ENCODE measurements at regions not wholly inside any gene's neighbourhood (a gene's known extent, or its start where the extent isn't known, plus 50 kb on each side); places are given as distances from the start of the nearest gene placed in this dataset.

DNA sequence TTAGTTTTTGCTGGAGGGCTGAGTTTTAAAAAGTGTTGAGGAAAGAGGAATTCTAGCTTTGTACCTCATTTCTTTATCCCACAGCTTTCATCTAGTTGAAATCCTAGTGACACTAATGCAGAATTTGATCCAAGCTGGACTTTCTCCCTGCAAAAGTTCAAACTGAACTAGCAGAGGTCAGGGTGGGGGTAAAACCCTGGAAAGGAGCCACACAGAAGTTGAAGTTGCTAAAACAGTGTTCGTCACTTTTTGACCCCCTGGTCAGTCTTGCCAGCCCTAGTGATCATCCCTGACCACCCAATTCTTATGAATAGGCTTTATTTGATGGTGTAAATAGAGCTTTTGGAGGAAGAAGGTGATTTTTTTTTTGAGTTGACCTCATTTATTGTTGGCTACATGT, 390.4 kb downstream of the TMEM38B start:
- Histone ChIP-seq H3K36me3 (no peaks in the 10 kb centered on the region), H3K9me3 (no peaks in the 10 kb centered on the region), H3K27ac (no peak overlapping the region), H3K4me1 (no peaks in the 10 kb centered on the region), H3K27me3 (no peaks in the 10 kb centered on the region), H3K4me3 (no peak overlapping the region)
- no peak for DNase-seq (ENCODE audit: low spot score)
- TF ChIP-seq, protein P1, sequence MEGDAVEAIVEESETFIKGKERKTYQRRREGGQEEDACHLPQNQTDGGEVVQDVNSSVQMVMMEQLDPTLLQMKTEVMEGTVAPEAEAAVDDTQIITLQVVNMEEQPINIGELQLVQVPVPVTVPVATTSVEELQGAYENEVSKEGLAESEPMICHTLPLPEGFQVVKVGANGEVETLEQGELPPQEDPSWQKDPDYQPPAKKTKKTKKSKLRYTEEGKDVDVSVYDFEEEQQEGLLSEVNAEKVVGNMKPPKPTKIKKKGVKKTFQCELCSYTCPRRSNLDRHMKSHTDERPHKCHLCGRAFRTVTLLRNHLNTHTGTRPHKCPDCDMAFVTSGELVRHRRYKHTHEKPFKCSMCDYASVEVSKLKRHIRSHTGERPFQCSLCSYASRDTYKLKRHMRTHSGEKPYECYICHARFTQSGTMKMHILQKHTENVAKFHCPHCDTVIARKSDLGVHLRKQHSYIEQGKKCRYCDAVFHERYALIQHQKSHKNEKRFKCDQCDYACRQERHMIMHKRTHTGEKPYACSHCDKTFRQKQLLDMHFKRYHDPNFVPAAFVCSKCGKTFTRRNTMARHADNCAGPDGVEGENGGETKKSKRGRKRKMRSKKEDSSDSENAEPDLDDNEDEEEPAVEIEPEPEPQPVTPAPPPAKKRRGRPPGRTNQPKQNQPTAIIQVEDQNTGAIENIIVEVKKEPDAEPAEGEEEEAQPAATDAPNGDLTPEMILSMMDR (IDR thresholded peaks at IDR 0.05): no peak

DNA sequence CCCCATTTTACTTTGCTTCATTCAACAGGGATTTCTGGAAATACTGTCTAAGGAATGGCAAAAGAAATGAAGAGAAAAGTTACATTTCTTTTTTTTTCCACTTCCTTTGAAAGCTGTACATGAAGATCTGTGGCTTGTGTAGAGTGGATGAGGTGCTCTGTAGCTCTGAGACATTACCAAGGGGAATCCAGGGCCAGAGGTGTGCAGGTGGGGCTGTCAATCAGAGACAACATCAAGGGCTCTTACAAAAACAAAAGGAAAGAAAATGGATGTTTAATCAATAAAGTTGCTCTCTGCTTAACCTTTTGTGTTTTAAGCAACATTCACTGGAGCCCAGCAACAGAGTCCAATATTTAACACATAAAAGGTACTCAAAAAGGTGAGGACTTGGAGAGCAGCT, 391.1 kb downstream of the TMEM38B start:
- no peaks in the 10 kb centered on the region for H3K27me3 ChIP-seq
- no peak overlapping the region for H3K4me3 ChIP-seq
- TF ChIP-seq, protein P1 (IDR thresholded peaks at IDR 0.05): no peak
- H3K36me3 ChIP-seq: no peaks in the 10 kb centered on the region
- H3K9me3 ChIP-seq: no peaks in the 10 kb centered on the region
- H3K4me1 ChIP-seq: no peaks in the 10 kb centered on the region
- no peak overlapping the region for H3K27ac ChIP-seq
- DNase-seq (ENCODE audit: low spot score): no peak

DNA sequence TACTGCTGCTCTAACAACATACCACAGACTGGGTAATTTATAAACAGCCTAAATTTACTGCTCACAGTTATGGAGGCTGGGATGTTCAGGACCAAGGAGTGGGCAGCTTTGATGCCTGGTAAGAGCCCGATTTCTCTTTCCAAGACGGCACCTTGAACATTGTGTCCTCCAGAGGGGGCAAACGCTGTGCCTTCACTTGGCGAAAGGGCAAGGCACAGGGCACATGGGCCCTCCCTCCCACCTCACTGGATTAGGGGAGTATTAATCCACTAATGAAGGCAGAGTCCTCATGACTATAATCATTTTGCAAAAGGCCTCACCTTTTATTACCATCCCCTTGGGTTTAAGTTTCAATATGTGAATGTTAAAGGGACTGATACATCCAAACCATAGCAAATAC, 397.7 kb downstream of the TMEM38B start:
- peaks cover 0 to 17% of the 10 kb centered on the region in 2 donors for H3K9me3 ChIP-seq
- H3K27me3 ChIP-seq: no peaks in the 10 kb centered on the region
- DNase-seq (ENCODE audit: low spot score): no peak
- no peak overlapping the region for H3K27ac ChIP-seq
- H3K4me3 ChIP-seq: no peak overlapping the region
- no peaks in the 10 kb centered on the region for H3K36me3 ChIP-seq
- TF ChIP-seq, protein P1 (IDR thresholded peaks at IDR 0.05): no peak
- H3K4me1 ChIP-seq: no peaks in the 10 kb centered on the region

DNA sequence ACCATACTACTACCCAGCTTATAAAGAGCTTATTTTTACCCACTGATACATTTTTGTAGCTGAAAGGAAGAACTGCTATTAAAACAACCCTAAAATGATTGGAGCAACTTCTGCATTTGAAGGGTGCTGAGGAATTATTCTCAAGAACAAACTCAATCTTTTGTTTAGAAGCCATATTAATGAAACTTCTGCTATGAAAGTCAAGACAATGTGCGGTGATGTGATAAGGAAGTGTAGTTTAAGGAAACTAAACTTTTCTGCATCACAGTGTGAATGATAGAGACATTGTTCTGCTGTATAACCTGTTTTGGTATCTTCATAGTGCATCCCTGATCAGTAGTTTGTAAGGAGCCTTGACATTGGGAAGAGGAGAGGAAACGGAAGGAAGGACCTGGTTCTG, 408.5 kb downstream of the TMEM38B start:
- no peak for DNase-seq (ENCODE audit: low spot score)
- Histone ChIP-seq H3K27ac (no peak overlapping the region), H3K36me3 (no peaks in the 10 kb centered on the region), H3K27me3 (no peaks in the 10 kb centered on the region), H3K4me1 (no peaks in the 10 kb centered on the region), H3K9me3 (no peaks in the 10 kb centered on the region), H3K4me3 (no peak overlapping the region)
- TF ChIP-seq, protein P1 (IDR thresholded peaks at IDR 0.05): no peak

DNA sequence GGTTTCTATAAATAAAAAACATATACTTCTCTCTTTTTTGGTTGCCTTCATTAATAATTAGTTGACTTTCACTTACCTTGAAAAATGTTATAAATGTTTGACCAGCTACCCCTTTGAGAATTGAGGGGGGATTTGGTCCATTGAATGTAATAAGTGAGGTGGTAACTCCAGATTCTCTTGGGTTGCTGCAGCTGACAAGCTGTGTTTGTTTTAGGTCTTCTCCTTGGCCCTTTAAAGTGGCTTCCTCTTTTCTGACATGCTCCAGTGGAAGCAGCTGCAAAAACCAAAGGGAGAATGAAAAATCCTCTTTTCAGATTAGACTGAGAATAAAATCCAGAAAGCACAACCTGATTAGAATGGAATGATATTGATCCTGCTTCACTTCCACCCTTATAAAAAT, 410.5 kb downstream of the TMEM38B start:
- no peak for DNase-seq (ENCODE audit: low spot score)
- TF ChIP-seq, protein P1 (IDR thresholded peaks at IDR 0.05): no peak

DNA sequence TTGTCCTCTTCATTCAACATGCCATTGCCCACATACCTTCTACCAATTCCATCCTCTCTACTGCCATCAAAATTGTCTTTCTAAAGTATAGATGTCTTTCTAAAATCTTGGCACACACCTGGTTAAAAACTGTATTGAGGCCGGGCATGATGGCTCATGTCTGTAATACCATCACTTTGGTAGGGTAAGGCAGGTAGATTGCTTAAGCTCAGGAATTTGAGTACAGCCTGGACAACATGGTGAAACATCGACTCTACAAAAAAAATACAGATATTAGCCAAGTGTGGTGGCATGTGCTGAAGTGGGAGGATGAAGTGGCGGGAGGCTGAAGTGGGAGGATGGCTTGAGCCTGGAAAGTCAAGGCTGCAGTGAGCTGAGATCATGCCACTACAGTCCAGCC, 412.1 kb downstream of the TMEM38B start:
- no peak for DNase-seq (ENCODE audit: low spot score)
- no peak overlapping the region for H3K27ac ChIP-seq

More for the DNA sequence above, 410.5 kb downstream of the TMEM38B start:
- H3K9me3 ChIP-seq: no peaks in the 10 kb centered on the region
- H3K27ac ChIP-seq: no peak overlapping the region
- H3K4me1 ChIP-seq: no peaks in the 10 kb centered on the region
- H3K4me3 ChIP-seq: no peak overlapping the region
- no peaks in the 10 kb centered on the region for H3K36me3 ChIP-seq
- no peaks in the 10 kb centered on the region for H3K27me3 ChIP-seq

More for the DNA sequence above, 412.1 kb downstream of the TMEM38B start:
- Histone ChIP-seq H3K4me1 (no peaks in the 10 kb centered on the region), H3K27me3 (no peaks in the 10 kb centered on the region), H3K4me3 (no peak overlapping the region), H3K36me3 (no peaks in the 10 kb centered on the region), H3K9me3 (no peaks in the 10 kb centered on the region)
- TF ChIP-seq, protein P1 (IDR thresholded peaks at IDR 0.05): no peak

Measured in right atrium auricular region (tissue), 2 donors.